HG03139 (cell line): ENCODE measurements at regions not wholly inside any gene's neighbourhood (a gene's known extent, or its start where the extent isn't known, plus 50 kb on each side); places are given as distances from the start of the nearest gene placed in this dataset.

Experiments
- ATAC-seq: cut with Tn5 transposase; IDR thresholded peaks from one replicate; pipeline ENCODE4 v1.9.1; 2021; ENCODE audit not compliant: unreplicated experiment

GRCh38 chr7:23971031-23971430 lies 261.0 kb downstream of the STK31 start:
- ATAC-seq: no peak

DNA sequence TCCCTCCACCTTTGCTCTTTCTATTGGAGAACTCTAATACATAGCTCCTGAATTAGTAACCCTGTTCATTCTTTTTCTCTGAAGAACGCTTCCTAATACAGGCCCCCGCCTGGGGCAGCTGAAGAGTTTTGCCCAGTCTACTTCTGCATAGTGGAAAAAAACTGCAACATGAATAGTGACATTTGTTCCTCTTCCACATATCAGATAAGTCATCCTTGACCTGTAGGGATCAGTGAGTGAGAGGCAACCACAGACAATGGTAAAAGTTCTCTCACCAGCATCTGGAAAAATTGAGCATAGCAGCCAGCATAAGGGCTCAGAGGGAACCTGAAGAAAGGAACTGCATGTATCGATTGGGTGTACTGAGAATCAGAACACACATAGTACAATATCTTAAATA lies 262.0 kb downstream of the STK31 start:
- ATAC-seq: no peak

GRCh38 chr7:23973264-23973663 lies 263.2 kb downstream of the STK31 start:
- no peak for ATAC-seq

DNA sequence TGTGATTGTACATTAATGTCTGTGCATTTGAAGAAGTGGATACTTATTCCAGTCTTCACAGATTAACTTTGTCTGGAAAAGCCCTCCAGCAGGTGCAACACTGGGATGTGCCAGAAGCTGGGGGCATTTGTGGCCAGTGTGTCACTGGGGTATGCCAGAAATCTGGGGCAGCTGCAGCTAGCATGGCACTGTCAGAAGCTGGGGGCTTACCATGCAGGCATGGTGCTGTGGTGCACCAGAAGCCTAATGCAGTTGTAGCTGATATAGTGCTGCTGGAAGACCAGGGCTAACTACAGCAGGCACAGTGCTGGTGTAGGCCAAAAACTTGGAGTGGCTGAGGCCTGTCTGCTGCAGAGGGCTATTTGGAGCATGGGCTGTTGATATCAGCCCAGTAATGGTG lies 270.1 kb downstream of the STK31 start:
- no peak for ATAC-seq

DNA sequence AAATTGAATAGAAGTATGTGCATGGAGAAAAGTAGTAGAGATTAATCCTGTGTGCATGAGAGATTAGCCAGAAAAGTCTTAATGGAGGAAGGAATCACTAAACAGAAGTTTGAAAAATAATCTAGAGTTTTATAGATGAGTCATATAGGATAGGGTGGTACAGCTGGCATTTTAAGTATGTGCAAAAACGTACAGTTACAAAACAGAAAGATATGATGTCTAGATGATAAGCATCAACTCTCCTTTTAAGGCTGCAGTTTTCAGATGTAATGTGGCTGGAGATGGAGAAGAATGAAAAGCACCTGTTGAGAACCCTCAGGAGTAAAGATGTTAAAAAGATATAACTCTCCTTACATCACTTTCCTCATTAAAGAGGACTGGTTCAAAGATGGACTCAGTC lies 271.3 kb downstream of the STK31 start:
- no peak for ATAC-seq

- no peak for ATAC-seq
Measured at GRCh38 chr7:23981758-23982157, 271.7 kb downstream of the STK31 start.

DNA sequence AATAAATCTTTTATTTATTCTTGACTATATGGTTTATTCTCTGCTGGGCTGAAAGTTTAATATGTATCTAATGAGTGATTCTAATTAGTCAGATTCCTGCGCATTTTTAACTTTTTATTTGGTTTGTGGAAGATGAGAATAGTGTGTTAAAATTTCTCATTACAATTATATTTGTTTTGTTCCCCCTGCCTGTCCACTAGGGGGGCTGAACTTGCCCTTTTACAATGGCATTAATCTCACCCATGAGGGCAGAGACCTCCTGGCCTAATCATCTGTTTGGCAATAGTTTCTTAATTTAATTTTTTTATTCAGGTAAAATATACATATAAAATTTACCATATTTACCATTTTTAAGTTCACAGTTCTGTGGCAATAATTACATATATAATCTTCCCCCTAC lies 278.5 kb upstream of the NPY start:
- ATAC-seq: no peak

- no peak for ATAC-seq
Measured at GRCh38 chr7:24010495-24010894, 273.5 kb upstream of the NPY start.

- ATAC-seq: peak; percentile 82
Measured at GRCh38 chr7:24017519-24017918, 266.5 kb upstream of the NPY start.

DNA sequence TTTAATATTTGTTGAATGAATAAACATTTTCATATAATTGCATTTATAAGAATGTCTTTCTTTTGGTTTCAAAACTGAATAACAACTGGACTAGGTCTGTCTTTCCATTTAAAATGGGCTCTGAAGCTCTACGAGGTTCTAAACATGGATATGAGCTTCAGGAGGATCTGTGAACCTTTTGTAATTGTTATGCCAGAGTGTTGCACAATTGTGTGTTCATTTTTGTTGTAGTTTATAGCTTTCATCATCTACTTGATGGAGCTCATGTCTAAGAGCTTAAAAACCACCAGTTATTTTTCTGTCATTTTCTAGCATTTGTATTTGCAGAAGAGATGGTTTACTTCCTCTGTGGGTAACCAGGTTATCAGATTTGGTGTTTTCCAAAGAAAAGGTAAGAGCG lies 265.7 kb upstream of the NPY start:
- no peak for ATAC-seq

DNA sequence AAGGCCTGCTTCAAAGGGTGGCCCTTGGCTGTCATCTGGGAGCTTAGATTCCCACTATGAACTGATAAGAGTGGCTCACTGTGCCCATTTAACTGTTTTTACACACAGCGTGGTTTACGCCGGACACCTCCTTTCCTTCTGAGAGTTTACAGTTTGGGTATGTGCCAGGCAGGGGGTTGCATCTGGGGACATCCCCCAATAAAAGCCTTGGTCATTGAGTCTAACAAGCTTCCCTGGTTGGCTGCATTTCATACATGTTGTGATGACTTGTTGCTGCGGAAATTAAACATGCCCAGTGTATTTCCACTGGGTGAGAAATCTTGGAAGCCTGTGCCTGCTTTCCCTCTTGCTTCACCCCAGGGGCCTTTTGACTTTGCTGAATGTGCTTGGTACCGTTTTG lies 264.1 kb upstream of the NPY start:
- no peak for ATAC-seq

GRCh38 chr7:24024276-24025068 lies 259.5 kb upstream of the NPY start:
- ATAC-seq: no peak

GRCh38 chr7:24025094-24025493 lies 258.9 kb upstream of the NPY start:
- ATAC-seq: no peak

- no peak for ATAC-seq
Measured at GRCh38 chr7:24025765-24026164, 258.2 kb upstream of the NPY start.

- ATAC-seq: no peak
Measured at GRCh38 chr7:24026351-24026750, 257.6 kb upstream of the NPY start.

DNA sequence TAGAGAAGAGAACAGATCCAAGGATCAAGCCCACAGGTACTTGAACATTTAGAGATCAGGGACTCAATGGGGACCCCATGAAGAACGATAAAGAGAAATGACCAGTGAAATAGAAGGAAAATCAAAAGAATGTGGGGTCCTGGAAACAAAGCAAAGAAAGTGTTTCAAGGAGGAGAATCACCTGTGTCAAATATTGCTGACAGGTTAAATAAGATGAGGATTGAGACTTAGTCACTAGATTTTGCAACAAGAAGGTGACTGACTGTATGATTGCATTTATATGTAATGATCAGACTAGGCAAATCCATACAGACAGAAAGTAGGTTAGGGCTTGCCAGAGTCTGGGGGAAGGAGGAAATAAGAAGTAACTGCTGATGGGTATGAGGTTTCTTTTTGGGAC lies 254.9 kb upstream of the NPY start:
- no peak for ATAC-seq

GRCh38 chr7:24034251-24034650 lies 249.7 kb upstream of the NPY start:
- ATAC-seq: no peak

GRCh38 chr7:24035366-24036032 lies 248.5 kb upstream of the NPY start:
- no peak for ATAC-seq

DNA sequence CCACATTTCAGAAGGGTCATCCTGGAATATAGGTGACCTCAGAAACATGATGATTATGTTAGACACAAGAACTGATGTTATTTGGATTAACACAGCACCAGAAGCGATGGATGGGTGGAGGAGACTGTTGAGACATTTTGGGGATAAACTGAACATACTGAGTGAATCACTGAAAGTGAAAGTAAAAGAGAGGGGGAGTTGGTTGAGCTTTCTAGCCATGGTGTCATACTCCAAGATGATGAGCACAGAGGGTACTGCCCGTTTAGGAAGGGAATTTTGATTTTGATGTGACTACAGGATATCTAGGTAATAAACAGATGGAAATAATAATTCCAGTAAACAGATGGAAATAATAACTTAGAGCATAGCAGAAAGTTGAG lies 248.0 kb upstream of the NPY start:
- no peak for ATAC-seq

GRCh38 chr7:24038993-24039392 lies 245.0 kb upstream of the NPY start:
- no peak for ATAC-seq

GRCh38 chr7:24039991-24040624 lies 243.9 kb upstream of the NPY start:
- ATAC-seq: no peak

GRCh38 chr7:24042028-24042427 lies 242.0 kb upstream of the NPY start:
- no peak for ATAC-seq
